KMS-11 (cell line): ENCODE measurements at regions not wholly inside any gene's neighbourhood (a gene's known extent, or its start where the extent isn't known, plus 50 kb on each side); places are given as distances from the start of the nearest gene placed in this dataset.

Source experiments
- H2AFZ ChIP-seq: fragments of 200-600 bp; sonication (generic); 2 replicates; pipeline ENCODE4 v1.6.1; 2016; ENCODE audit warnings: antibody characterized with exemption, mixed run types, low read depth
- H3K27ac ChIP-seq: fragments of 200-600 bp; sonication (generic); 2 replicates; pipeline ENCODE4 v1.6.1; 2016; ENCODE audit warnings: mild to moderate bottlenecking, mixed run types
- H3K27me3 ChIP-seq: fragments of 200-600 bp; sonication (generic); 2 replicates; pipeline ENCODE4 v1.6.1; 2017; ENCODE audit warnings: mild to moderate bottlenecking, low read depth, mixed run types, moderate library complexity; ENCODE audit not compliant: insufficient read depth
- H3K36me3 ChIP-seq: fragments of 200-600 bp; sonication (generic); 2 replicates; pipeline ENCODE4 v1.6.1; 2017; ENCODE audit warnings: mild to moderate bottlenecking, mixed run types; ENCODE audit not compliant: insufficient read depth
- H3K4me1 ChIP-seq: fragments of 200-600 bp; sonication (generic); 2 replicates; pipeline ENCODE4 v1.6.1; 2016; ENCODE audit warnings: mild to moderate bottlenecking, low read depth, mixed run types; ENCODE audit not compliant: poor library complexity, severe bottlenecking
- H3K4me2 ChIP-seq: fragments of 200-600 bp; sonication (generic); 2 replicates; pipeline ENCODE4 v1.7.0; 2016; ENCODE audit warnings: mild to moderate bottlenecking, mixed run types
- H3K4me3 ChIP-seq: fragments of 200-600 bp; sonication (generic); IDR thresholded peaks from 2 replicates; pipeline ENCODE4 v1.6.1; 2017; ENCODE audit warnings: low read depth, low read length, mixed read lengths; ENCODE audit not compliant: insufficient read depth
- H3K79me2 ChIP-seq: fragments of 200-600 bp; sonication (generic); 2 replicates; pipeline ENCODE4 v1.6.1; 2016; ENCODE audit warnings: low read depth, mixed run types; ENCODE audit not compliant: insufficient read depth
- H3K9ac ChIP-seq: fragments of 200-600 bp; sonication (generic); 2 replicates; pipeline ENCODE4 v1.6.1; 2016; ENCODE audit warnings: mild to moderate bottlenecking, mixed run types
- H4K20me1 ChIP-seq: fragments of 200-600 bp; sonication (generic); 2 replicates; pipeline ENCODE4 v1.6.1; 2016; ENCODE audit warnings: mild to moderate bottlenecking, mixed run types; ENCODE audit not compliant: insufficient read depth
- TF ChIP-seq, protein P1 (sequence below): fragments of 200-600 bp; sonication (generic); conservative IDR thresholded peaks from 2 replicates; pipeline ENCODE4 v1.6.1; 2017; ENCODE audit warnings: low read depth, mild to moderate bottlenecking, antibody characterized with exemption, low read length, moderate library complexity, mixed read lengths

DNA sequence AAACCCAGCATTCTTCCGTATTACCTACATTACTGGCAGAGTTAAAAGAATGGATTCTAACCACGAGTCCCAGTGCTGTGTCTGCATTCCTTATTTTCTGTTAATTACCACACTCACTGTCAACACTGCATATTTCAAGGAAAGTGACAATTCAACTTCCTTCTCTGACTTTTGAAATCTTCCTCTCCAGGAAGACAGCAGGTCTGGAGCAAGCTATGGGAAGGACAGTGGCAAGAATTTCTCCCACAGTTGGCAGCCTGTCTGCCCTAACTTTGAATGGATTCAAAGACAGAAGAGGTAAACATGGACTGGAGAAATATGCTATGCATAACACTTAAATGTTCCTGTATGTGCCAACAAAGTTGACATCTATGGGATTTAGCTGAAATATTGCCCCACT is 700.5 kb upstream of the CHAC2 start:
- H3K9ac ChIP-seq = no peak overlapping the region
- H3K79me2 ChIP-seq = no peaks in the 10 kb centered on the region
- TF ChIP-seq, protein P1, sequence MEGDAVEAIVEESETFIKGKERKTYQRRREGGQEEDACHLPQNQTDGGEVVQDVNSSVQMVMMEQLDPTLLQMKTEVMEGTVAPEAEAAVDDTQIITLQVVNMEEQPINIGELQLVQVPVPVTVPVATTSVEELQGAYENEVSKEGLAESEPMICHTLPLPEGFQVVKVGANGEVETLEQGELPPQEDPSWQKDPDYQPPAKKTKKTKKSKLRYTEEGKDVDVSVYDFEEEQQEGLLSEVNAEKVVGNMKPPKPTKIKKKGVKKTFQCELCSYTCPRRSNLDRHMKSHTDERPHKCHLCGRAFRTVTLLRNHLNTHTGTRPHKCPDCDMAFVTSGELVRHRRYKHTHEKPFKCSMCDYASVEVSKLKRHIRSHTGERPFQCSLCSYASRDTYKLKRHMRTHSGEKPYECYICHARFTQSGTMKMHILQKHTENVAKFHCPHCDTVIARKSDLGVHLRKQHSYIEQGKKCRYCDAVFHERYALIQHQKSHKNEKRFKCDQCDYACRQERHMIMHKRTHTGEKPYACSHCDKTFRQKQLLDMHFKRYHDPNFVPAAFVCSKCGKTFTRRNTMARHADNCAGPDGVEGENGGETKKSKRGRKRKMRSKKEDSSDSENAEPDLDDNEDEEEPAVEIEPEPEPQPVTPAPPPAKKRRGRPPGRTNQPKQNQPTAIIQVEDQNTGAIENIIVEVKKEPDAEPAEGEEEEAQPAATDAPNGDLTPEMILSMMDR = no peak

DNA sequence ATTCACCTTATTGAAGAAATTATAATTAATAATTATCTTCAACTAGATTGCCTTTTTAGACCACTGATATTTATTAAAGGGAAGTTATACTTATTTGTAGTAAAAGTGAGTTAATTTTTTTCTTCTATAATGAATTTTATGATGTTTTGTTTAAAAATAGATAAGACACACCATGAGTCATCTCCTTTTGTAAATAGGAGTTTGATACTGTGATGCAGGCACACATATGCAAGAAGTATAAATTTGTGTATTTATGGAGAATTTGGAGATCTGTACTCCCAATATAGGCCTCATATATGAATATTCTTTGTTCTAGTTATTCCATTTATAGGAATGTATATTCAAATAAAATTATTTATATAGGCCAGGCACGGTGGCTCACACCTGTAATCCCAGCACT is 703.5 kb upstream of the CHAC2 start:
- Histone ChIP-seq H2AFZ (no peak overlapping the region), H3K36me3 (no peaks in the 10 kb centered on the region), H3K9ac (no peak overlapping the region), H3K27me3 (no peaks in the 10 kb centered on the region), H3K4me1 (no peaks in the 10 kb centered on the region), H4K20me1 (no peaks in the 10 kb centered on the region), H3K4me2 (no peak overlapping the region), H3K79me2 (no peaks in the 10 kb centered on the region), H3K4me3 (no peak overlapping the region), H3K27ac (no peak overlapping the region)
- TF ChIP-seq, protein P1 = no peak

More for the DNA sequence above, 700.5 kb upstream of the CHAC2 start:
- Histone ChIP-seq H3K4me2 (no peak overlapping the region), H3K27ac (no peak overlapping the region), H2AFZ (no peak overlapping the region), H3K36me3 (no peaks in the 10 kb centered on the region), H3K27me3 (no peaks in the 10 kb centered on the region), H3K4me1 (no peaks in the 10 kb centered on the region), H4K20me1 (no peaks in the 10 kb centered on the region), H3K4me3 (no peak overlapping the region)

DNA sequence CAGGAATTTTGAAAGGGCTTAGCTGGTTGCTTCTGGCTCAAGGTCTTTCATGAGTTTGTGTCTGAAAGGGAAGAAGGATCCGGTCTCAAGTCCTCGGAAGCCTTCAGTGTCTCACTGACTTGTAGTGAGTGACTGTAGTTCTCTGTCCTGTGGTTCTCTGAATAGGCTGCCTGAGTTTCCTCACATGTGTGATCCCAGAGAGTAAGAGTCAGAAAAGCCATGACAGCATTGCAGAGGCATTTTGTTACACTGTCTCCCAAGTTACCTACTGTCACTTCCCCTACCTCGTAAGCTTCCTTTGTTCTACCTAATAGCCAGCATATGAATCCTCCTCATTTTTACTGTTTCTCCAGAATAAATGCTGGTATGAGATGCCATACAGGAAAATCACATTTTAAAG is 709.1 kb upstream of the CHAC2 start:
- TF ChIP-seq, protein P1 = no peak
- Histone ChIP-seq H2AFZ (no peak overlapping the region), H3K36me3 (no peaks in the 10 kb centered on the region), H3K4me2 (no peak overlapping the region), H3K79me2 (no peaks in the 10 kb centered on the region), H3K9ac (no peak overlapping the region), H3K4me1 (no peaks in the 10 kb centered on the region), H3K27ac (no peak overlapping the region), H3K27me3 (no peaks in the 10 kb centered on the region), H4K20me1 (no peaks in the 10 kb centered on the region), H3K4me3 (no peak overlapping the region)

DNA sequence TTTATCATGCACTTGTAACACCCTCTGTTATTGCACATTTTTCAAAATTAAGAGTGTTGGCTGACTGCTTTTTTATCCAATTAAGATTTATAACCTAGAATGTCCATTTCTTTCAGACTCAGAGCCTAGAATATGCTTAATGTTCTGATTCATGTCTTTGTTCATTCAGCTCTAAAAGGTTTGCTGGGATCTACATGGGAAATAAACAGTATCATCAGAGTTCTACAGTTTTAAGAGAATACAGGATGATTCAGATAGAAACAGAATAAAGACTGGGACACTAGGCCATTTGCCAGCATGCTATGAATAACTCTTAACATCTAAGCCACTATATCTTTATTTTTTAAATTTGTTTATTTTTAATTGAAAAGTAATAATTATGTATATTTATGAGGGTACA is 713.7 kb upstream of the CHAC2 start:
- Histone ChIP-seq H2AFZ (no peak overlapping the region), H3K27me3 (no peaks in the 10 kb centered on the region), H4K20me1 (no peaks in the 10 kb centered on the region), H3K36me3 (no peaks in the 10 kb centered on the region), H3K27ac (no peak overlapping the region), H3K79me2 (no peaks in the 10 kb centered on the region), H3K4me3 (no peak overlapping the region), H3K4me2 (no peak overlapping the region), H3K9ac (no peak overlapping the region), H3K4me1 (no peaks in the 10 kb centered on the region)
- TF ChIP-seq, protein P1 = no peak
